ENCODE measurements at regions not wholly inside any gene's neighbourhood (a gene's known extent, or its start where the extent isn't known, plus 50 kb on each side); places are given as distances from the start of the nearest gene placed in this dataset.

- CTCF ChIA-PET: interaction anchor here (0.7 to 2.3 kb wide), 6 partner anchors 9 to 364 kb away, joined by 3 to 10 read pairs (median 6); no protein-coding TSS in a partner anchor
- H3K4me3 Mint-ChIP-seq: no peak overlapping the region
- peaks cover 32% of the 10 kb centered on the region for H3K9me3 Mint-ChIP-seq
- no peak overlapping the region for H3K27ac Mint-ChIP-seq
- no peaks in the 10 kb centered on the region for H3K36me3 Mint-ChIP-seq
- H3K4me1 Mint-ChIP-seq: peaks cover 10% of the 10 kb centered on the region
- H3K27me3 Mint-ChIP-seq (ENCODE audit: low read depth): peaks cover 2% of the 10 kb centered on the region; the same call in 1 of the 2 replicates
- POLR2A ChIA-PET: no interaction called here
- TF ChIP-seq USF1 (CRISPR knock-in tag; IDR thresholded peaks at IDR 0.05) (no peak), FOXP4 (CRISPR knock-in tag; IDR thresholded peaks at IDR 0.05) (no peak)
- DNase-seq (ENCODE audit: low spot score): no peak
- no peak for ATAC-seq
Observed at GRCh38 chr5:148750614-148751013, 75.8 kb upstream of the ADRB2 start.

- H3K9me3 Mint-ChIP-seq: peaks cover 32% of the 10 kb centered on the region
- peaks cover 2% of the 10 kb centered on the region; the same call in 1 of the 2 replicates for H3K27me3 Mint-ChIP-seq (ENCODE audit: low read depth)
- ChIA-PET CTCF (interaction anchor here (0.7 to 2.3 kb wide), 3 partner anchors 16 to 364 kb away, joined by 3 to 10 read pairs (median 6); no protein-coding TSS in a partner anchor), POLR2A (no interaction called here)
- TF ChIP-seq TEAD1 (CRISPR knock-in tag; IDR thresholded peaks at IDR 0.05) (no peak), IRF2 (CRISPR knock-in tag; IDR thresholded peaks at IDR 0.05; ENCODE audit: borderline replicate concordance, low read depth) (no peak), EMX1 (CRISPR knock-in tag; IDR thresholded peaks at IDR 0.05) (no peak), ATF6 (CRISPR knock-in tag; IDR thresholded peaks at IDR 0.05) (no peak), MAX (CRISPR knock-in tag; IDR thresholded peaks at IDR 0.05) (no peak), FOXJ3 (CRISPR knock-in tag; IDR thresholded peaks at IDR 0.05; ENCODE audit: borderline replicate concordance) (no peak), ATF3 (CRISPR knock-in tag; conservative IDR thresholded peaks at IDR 0.05) (no peak), TEAD4 (CRISPR knock-in tag; IDR thresholded peaks at IDR 0.05) (no peak), E2F1 (CRISPR knock-in tag; IDR thresholded peaks at IDR 0.05) (no peak), AFF4 (CRISPR knock-in tag; IDR thresholded peaks at IDR 0.05; ENCODE audit: borderline replicate concordance) (no peak), ZNF425 (CRISPR knock-in tag; conservative IDR thresholded peaks at IDR 0.05) (no peak), CREB1 (CRISPR knock-in tag; IDR thresholded peaks at IDR 0.05) (no peak), ZNF232 (CRISPR knock-in tag; IDR thresholded peaks at IDR 0.05) (no peak), NFATC4 (CRISPR knock-in tag; IDR thresholded peaks at IDR 0.05) (no peak), ARID4B (CRISPR knock-in tag; IDR thresholded peaks at IDR 0.05; ENCODE audit: borderline replicate concordance) (no peak), GTF2I (CRISPR knock-in tag; conservative IDR thresholded peaks at IDR 0.05) (no peak)
- peaks cover 10% of the 10 kb centered on the region for H3K4me1 Mint-ChIP-seq
- no peak overlapping the region for H3K27ac Mint-ChIP-seq
- H3K4me3 Mint-ChIP-seq: no peak overlapping the region
- ATAC-seq (no peak), DNase-seq (ENCODE audit: low spot score) (no peak)
- no peaks in the 10 kb centered on the region for H3K36me3 Mint-ChIP-seq
Observed at GRCh38 chr5:148751025-148751424, 75.4 kb upstream of the ADRB2 start.

Data from WTC11 (cell line).